Mesothelial cell of epicardium (in vitro differentiated cells): ENCODE measurements at regions not wholly inside any gene's neighbourhood (a gene's known extent, or its start where the extent isn't known, plus 50 kb on each side); places are given as distances from the start of the nearest gene placed in this dataset.

Experiments
- DNase-seq, 2 experiments: peaks; one replicate each; pipeline ENCODE4 v3.0.0; 2021; ENCODE audit warnings: low spot score in 2 of 2; ENCODE audit not compliant: unreplicated experiment in 2 of 2
- H3K27ac Mint-ChIP-seq: 2 replicates; pipeline ENCODE4 v1.8.0; 2021; ENCODE audit warnings: mixed read lengths
- H3K27me3 Mint-ChIP-seq: 2 replicates; pipeline ENCODE4 v1.8.0; 2021; ENCODE audit warnings: low read depth, mixed read lengths
- H3K36me3 Mint-ChIP-seq: 2 replicates; pipeline ENCODE4 v1.8.0; 2021; ENCODE audit warnings: mixed read lengths
- H3K4me1 Mint-ChIP-seq: 2 replicates; pipeline ENCODE4 v1.8.0; 2021; ENCODE audit warnings: mixed read lengths
- H3K4me3 Mint-ChIP-seq: 2 replicates; pipeline ENCODE4 v1.8.0; 2021; ENCODE audit warnings: mild to moderate bottlenecking, moderate library complexity, mixed read lengths
- H3K9me3 Mint-ChIP-seq: 2 replicates; pipeline ENCODE4 v1.8.0; 2021; ENCODE audit warnings: mixed read lengths
- TF ChIP-seq, protein P1 (sequence below): fragments of 200-600 bp; sonication (generic); IDR thresholded peaks from one replicate; pipeline ENCODE4 v1.5.0; 2021; ENCODE audit warnings: antibody characterized with exemption; ENCODE audit not compliant: unreplicated experiment

DNA sequence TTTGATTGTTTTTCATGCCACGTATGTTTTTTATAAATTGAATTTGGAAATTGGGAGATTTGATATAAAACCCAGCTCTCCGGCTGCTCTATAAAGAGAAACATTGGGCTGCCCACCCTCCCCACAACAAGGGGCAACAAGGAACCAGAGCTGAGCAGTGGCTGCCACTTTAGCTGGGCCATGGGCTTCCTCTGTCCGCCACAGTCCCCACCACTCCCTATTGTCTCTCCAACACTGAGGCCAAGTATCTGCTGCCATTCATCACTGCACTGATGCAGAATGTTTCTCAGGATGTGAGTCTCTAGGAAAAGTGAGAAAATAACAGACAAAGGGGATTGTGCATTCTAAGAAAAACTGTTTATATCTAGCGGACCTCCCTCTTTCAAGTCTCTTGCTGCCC lies 106.8 kb downstream of the LITAF start:
- Mint-ChIP-seq H3K27ac (no peak overlapping the region), H3K36me3 (no peaks in the 10 kb centered on the region), H3K4me3 (no peak overlapping the region), H3K9me3 (peaks cover 32% of the 10 kb centered on the region), H3K4me1 (no peaks in the 10 kb centered on the region), H3K27me3 (peaks cover 4% of the 10 kb centered on the region)
- TF ChIP-seq, protein P1, sequence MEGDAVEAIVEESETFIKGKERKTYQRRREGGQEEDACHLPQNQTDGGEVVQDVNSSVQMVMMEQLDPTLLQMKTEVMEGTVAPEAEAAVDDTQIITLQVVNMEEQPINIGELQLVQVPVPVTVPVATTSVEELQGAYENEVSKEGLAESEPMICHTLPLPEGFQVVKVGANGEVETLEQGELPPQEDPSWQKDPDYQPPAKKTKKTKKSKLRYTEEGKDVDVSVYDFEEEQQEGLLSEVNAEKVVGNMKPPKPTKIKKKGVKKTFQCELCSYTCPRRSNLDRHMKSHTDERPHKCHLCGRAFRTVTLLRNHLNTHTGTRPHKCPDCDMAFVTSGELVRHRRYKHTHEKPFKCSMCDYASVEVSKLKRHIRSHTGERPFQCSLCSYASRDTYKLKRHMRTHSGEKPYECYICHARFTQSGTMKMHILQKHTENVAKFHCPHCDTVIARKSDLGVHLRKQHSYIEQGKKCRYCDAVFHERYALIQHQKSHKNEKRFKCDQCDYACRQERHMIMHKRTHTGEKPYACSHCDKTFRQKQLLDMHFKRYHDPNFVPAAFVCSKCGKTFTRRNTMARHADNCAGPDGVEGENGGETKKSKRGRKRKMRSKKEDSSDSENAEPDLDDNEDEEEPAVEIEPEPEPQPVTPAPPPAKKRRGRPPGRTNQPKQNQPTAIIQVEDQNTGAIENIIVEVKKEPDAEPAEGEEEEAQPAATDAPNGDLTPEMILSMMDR, result no peak
- no peak for DNase-seq

DNA sequence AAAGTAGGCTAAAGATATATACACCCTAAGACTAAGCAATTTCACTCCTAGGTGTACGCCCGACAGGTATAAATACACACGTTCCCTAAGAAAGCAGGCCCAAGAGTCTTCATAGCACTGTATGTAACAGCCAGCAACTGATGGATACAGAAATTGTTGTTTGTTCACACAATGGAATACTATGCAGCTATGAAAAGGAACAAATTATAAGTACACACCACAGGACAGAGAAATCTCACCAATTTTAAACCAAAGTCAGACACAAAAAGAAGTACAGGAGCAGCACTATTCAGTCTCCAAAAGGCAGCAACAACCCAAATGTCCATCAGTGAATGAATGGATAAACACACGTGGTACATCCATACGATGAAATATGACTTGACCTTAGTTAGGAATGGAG lies 106.1 kb downstream of the LITAF start:
- Mint-ChIP-seq H3K36me3 (no peaks in the 10 kb centered on the region), H3K27me3 (peaks cover 2% of the 10 kb centered on the region)
- TF ChIP-seq, protein P1, result no peak

DNA sequence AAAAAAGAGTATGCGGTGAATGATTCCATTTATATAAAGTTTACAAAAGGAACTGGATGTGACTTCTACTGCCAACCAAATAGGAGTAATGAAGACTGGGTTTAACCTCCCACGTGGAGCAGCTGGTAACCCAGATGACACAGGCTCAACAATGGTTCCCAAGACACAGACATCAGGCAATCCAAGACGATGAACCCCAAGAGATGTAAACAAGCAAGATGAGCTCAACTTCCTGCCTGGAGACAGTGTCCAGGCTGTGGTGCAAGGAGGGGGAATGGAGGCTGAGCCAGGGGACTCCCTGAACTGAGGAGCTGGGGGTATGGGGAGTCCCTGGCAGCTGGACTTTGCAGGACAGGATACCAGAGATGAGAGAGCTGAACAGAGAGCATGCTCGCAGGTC lies 104.7 kb downstream of the LITAF start:
- TF ChIP-seq, protein P1, result no peak
- Mint-ChIP-seq H3K27ac (no peak overlapping the region), H3K36me3 (no peaks in the 10 kb centered on the region), H3K4me1 (no peaks in the 10 kb centered on the region), H3K4me3 (no peak overlapping the region), H3K27me3 (no peaks in the 10 kb centered on the region), H3K9me3 (peaks cover 42% of the 10 kb centered on the region)
- no peak for DNase-seq

More for the DNA sequence above, 106.1 kb downstream of the LITAF start:
- H3K4me1 Mint-ChIP-seq, result no peaks in the 10 kb centered on the region
- DNase-seq, result no peak
- no peak overlapping the region for H3K27ac Mint-ChIP-seq
- peaks cover 39% of the 10 kb centered on the region for H3K9me3 Mint-ChIP-seq
- no peak overlapping the region for H3K4me3 Mint-ChIP-seq

DNA sequence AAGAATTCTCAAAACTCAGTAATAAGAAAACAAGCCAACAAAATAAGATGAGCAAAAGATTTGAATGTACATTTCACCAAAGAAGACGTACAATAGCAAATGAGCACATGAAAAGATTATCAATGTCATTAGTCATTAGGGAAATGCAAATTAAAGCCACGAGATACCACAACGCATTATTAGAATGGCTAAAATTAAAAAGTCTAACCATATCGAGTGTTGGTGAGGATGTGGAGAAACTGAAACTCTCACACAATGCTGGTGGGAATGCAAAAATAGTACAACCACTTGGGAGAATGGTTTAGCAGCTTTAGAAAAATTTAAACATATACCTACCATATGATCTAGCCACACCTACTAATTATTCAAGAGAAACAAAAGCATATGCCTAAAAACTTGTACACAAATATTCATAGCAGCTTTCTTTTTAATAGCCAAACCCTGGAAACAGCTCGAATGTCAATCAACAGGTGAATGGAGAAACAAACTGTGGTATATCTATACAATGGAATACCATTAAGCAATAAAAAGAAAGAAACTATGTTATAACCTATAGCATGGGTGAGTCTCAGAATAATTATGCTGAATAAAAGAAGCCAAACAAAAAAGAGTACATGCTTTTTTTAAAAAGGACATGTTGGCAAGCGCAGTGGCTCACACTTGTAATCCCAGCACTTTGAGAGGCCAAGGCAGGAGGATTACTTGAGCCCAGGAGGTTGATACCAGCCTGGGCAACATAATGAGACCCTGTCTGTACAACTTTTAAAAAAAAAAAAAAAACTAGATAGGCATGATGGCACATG lies 103.6 kb downstream of the LITAF start:
- Mint-ChIP-seq H3K4me1 (no peaks in the 10 kb centered on the region), H3K4me3 (no peak overlapping the region), H3K9me3 (peaks cover 42% of the 10 kb centered on the region), H3K36me3 (no peaks in the 10 kb centered on the region), H3K27me3 (no peaks in the 10 kb centered on the region), H3K27ac (no peak overlapping the region)
- DNase-seq, result no peak
- TF ChIP-seq, protein P1, result no peak

DNA sequence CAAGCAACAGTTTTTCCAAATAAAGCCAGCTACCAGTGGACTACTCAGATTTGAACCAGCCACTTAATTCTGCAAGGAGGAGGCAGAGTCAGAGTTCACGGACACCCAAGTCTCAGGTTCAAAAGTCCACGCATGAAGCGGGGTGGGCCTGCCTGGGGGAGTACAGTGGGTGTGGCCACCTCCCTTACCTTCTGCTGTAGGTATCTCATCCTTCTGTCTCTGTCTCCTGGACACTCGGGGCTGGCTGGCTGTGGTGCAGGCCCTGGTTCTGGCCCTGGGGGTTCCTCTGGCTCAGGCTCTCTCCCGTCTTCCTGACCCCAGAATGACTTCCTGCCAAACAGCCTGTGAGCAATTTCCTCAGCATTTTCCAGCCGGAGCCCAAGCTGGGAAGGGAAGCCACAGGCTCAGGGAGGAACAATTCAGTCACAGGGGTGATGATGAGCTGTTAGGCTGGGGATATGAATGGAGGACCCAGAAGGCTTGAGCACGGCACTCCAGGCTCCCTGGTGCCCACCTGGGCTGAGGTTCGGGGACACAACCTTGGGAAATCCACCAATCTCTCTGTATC lies 101.9 kb downstream of the LITAF start:
- H3K27ac Mint-ChIP-seq, result no peak overlapping the region
- H3K36me3 Mint-ChIP-seq, result no peaks in the 10 kb centered on the region
- no peak overlapping the region for H3K4me3 Mint-ChIP-seq
- H3K9me3 Mint-ChIP-seq, result peaks cover 43% of the 10 kb centered on the region
- H3K27me3 Mint-ChIP-seq, result no peaks in the 10 kb centered on the region
- DNase-seq, result no peak
- TF ChIP-seq, protein P1, result no peak
- H3K4me1 Mint-ChIP-seq, result no peaks in the 10 kb centered on the region
